Stimulated activated CD4-positive, alpha-beta T cell treated with anti-CD3 and anti-CD28 coated beads, Interleukin-15, amount 100 ng/mL, for 1 hour (primary cell): ENCODE measurements at regions not wholly inside any gene's neighbourhood (a gene's known extent, or its start where the extent isn't known, plus 50 kb on each side); places are given as distances from the start of the nearest gene placed in this dataset.

ENCODE experiments used
- DNase-seq, 2 donors: peaks; one replicate each; pipeline ENCODE4 v3.0.0-alpha.2; 2020; ENCODE audit warnings: low read depth in 1 of 2, low spot score in 1 of 2

- DNase-seq: no peak
Measured at GRCh38 chr5:96584712-96585111, 77.5 kb upstream of the CAST start.

GRCh38 chr5:96588539-96588938, 73.6 kb upstream of the CAST start:
- DNase-seq: no peak

- no peak for DNase-seq
Measured at GRCh38 chr5:96590796-96591195, 71.4 kb upstream of the CAST start.

- no peak for DNase-seq
Measured at GRCh38 chr5:96595300-96596090, 66.7 kb upstream of the CAST start.

GRCh38 chr5:96597438-96598020, 64.6 kb upstream of the CAST start:
- no peak for DNase-seq

GRCh38 chr5:96601200-96601599, 61.0 kb upstream of the CAST start:
- no peak for DNase-seq

GRCh38 chr5:96601715-96602244, 60.4 kb upstream of the CAST start:
- peak in 1 of 2 donors; percentile 11 for DNase-seq

GRCh38 chr5:96602776-96603175, 59.4 kb upstream of the CAST start:
- DNase-seq: no peak

GRCh38 chr5:96605144-96605837, 56.9 kb upstream of the CAST start:
- DNase-seq: no peak

- no peak for DNase-seq
Measured at GRCh38 chr5:96609369-96609768, 52.8 kb upstream of the CAST start.

- DNase-seq: no peak
Measured at GRCh38 chr5:96610747-96611146, 51.4 kb upstream of the CAST start.

- DNase-seq: no peak
Measured at GRCh38 chr5:96611946-96612345, 50.2 kb upstream of the CAST start.
